ENCODE measurements at regions not wholly inside any gene's neighbourhood (a gene's known extent, or its start where the extent isn't known, plus 50 kb on each side); places are given as distances from the start of the nearest gene placed in this dataset.
A peak's percentile ranks its signal among the peaks of the same experiment; 100 is the strongest.

- DNase-seq (ENCODE audit: low read depth), result peak; percentile 33
- H3K4me3 ChIP-seq (replicated peaks; ENCODE audit: low read depth, low read length), result no peak overlapping the region
- TF ChIP-seq, protein P1, sequence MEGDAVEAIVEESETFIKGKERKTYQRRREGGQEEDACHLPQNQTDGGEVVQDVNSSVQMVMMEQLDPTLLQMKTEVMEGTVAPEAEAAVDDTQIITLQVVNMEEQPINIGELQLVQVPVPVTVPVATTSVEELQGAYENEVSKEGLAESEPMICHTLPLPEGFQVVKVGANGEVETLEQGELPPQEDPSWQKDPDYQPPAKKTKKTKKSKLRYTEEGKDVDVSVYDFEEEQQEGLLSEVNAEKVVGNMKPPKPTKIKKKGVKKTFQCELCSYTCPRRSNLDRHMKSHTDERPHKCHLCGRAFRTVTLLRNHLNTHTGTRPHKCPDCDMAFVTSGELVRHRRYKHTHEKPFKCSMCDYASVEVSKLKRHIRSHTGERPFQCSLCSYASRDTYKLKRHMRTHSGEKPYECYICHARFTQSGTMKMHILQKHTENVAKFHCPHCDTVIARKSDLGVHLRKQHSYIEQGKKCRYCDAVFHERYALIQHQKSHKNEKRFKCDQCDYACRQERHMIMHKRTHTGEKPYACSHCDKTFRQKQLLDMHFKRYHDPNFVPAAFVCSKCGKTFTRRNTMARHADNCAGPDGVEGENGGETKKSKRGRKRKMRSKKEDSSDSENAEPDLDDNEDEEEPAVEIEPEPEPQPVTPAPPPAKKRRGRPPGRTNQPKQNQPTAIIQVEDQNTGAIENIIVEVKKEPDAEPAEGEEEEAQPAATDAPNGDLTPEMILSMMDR (IDR thresholded peaks at IDR 0.05; ENCODE audit: low read length, missing control alignments), result no peak
Measured at GRCh38 chr6:87848616-87849015, 146.6 kb upstream of the AKIRIN2 start.

GRCh38 chr6:87847830-87848210, 145.8 kb upstream of the AKIRIN2 start:
- no peak overlapping the region for H3K4me3 ChIP-seq (replicated peaks; ENCODE audit: low read depth, low read length)
- TF ChIP-seq, protein P1 (IDR thresholded peaks at IDR 0.05; ENCODE audit: low read length, missing control alignments), result no peak
- DNase-seq (ENCODE audit: low read depth), result no peak

- no peak for DNase-seq (ENCODE audit: low read depth)
- TF ChIP-seq, protein P1 (IDR thresholded peaks at IDR 0.05; ENCODE audit: low read length, missing control alignments), result no peak
- H3K4me3 ChIP-seq (replicated peaks; ENCODE audit: low read depth, low read length), result no peak overlapping the region
Measured at GRCh38 chr6:87847135-87847829, 145.2 kb upstream of the AKIRIN2 start.

- H3K4me3 ChIP-seq (replicated peaks; ENCODE audit: low read depth, low read length), result no peak overlapping the region
- TF ChIP-seq, protein P1 (IDR thresholded peaks at IDR 0.05; ENCODE audit: low read length, missing control alignments), result no peak
- DNase-seq (ENCODE audit: low read depth), result no peak
Measured at GRCh38 chr6:87846434-87846833, 144.4 kb upstream of the AKIRIN2 start.

GRCh38 chr6:87840324-87840723, 138.3 kb upstream of the AKIRIN2 start:
- no peak overlapping the region for H3K4me3 ChIP-seq (replicated peaks; ENCODE audit: low read depth, low read length)
- DNase-seq (ENCODE audit: low read depth), result no peak
- TF ChIP-seq, protein P1 (IDR thresholded peaks at IDR 0.05; ENCODE audit: low read length, missing control alignments), result no peak

- H3K4me3 ChIP-seq (replicated peaks; ENCODE audit: low read depth, low read length), result no peak overlapping the region
- DNase-seq (ENCODE audit: low read depth), result no peak
- TF ChIP-seq, protein P1 (IDR thresholded peaks at IDR 0.05; ENCODE audit: low read length, missing control alignments), result no peak
Measured at GRCh38 chr6:87837876-87838275, 135.8 kb upstream of the AKIRIN2 start.

DNA sequence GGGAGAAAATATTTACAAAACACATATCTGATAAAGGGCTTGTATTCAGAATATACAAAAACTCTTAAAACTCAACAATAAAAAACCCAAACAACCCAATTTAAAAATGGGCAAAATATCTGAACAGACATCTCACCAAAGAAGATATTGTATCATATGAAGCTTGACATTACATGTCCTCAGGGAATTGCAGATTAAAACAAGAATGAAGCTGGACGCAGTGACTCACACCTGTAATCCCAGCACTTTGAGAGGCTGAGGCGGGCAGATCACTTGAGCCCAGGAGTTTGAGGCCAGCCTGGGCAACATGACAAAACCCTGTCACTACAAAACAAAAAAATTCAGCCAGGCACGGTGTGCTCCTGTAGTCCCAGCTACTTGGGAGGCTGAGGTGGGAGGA, 135.4 kb upstream of the AKIRIN2 start:
- H3K4me3 ChIP-seq (replicated peaks; ENCODE audit: low read depth, low read length), result no peak overlapping the region
- TF ChIP-seq, protein P1 (IDR thresholded peaks at IDR 0.05; ENCODE audit: low read length, missing control alignments), result no peak
- DNase-seq (ENCODE audit: low read depth), result no peak

All from fibroblast of pulmonary artery (primary cell).